OCI-M1 (cell line): ENCODE measurements at regions not wholly inside any gene's neighbourhood (a gene's known extent, or its start where the extent isn't known, plus 50 kb on each side); places are given as distances from the start of the nearest gene placed in this dataset.
"Not testable (repeated sequence)": the region's sequence is repeated elsewhere in the genome, so short reads cannot be mapped to it uniquely, and the experiment has no call there.

Source experiments
- DNase-seq: peaks from one replicate; lab custom pipeline; 2025; lab: John Stamatoyannopoulos, UW

- DNase-seq = no peak
Measured at GRCh38 chr7:153193144-153193595, 433.6 kb downstream of the ACTR3B start.

- no peak for DNase-seq
Measured at GRCh38 chr7:153217032-153217431, 457.5 kb downstream of the ACTR3B start.

DNA sequence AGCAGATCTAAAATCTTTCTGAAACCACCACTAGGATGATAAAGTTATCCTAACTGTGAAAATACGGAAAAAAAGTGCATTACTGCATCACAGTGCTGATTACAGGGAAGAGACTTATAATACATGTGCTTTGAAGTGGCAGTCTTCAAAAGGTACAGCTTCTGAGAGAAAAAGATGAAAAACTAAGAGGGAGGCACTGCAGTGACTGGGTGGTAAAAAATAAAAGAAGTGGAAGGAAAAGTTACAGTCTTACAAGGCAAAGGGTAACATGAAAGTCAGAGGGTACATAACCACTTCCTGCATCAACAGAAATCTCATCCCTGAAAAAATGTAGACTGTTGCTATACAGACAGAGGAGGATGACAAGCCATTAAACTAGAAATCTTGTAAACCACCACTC lies 465.3 kb downstream of the ACTR3B start:
- no peak for DNase-seq

DNA sequence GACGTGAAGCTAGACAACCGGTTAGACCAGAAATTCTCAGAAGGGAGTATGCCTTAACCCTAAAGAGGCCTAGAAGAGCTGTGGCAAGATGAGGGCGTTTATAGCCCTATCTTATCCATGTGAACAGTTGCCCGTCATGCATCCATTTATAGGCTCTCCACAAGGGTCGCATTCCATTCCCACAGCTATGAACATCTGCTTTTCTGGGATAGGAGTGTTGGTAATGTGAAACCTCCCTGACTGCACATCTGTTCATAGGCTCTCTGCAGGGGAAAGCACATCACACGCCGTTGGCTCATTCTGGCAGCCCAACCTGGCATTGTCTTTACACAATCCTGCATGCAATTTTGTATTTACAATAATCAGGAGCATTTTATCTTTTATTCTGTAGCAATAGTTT lies 485.6 kb downstream of the ACTR3B start:
- DNase-seq = not testable (repeated sequence)

- no peak for DNase-seq
Measured at GRCh38 chr7:153245809-153246208, 486.3 kb downstream of the ACTR3B start.

DNA sequence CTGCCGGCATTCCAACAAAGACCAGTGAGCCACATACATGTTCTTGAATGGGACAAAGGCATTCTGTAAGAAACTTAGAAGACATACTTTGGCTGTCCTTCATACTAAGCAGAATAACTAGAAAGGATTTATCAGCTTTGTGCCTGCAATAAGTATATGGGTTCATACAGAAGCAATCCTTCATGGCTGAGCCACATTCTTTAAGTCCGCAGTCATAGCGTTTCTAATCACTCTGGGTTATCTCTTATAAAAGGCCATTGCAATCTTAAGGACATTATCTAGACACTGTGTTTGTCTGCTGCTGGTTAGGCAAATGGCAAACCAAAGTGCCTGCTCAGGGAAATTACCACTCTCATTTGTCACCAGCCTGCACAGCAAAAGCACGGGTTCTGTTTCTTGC lies 488.4 kb downstream of the ACTR3B start:
- DNase-seq = no peak

- DNase-seq = no peak
Measured at GRCh38 chr7:153258686-153259085, 499.1 kb downstream of the ACTR3B start.

- DNase-seq = no peak
Measured at GRCh38 chr7:153276394-153276793, 516.8 kb downstream of the ACTR3B start.

DNA sequence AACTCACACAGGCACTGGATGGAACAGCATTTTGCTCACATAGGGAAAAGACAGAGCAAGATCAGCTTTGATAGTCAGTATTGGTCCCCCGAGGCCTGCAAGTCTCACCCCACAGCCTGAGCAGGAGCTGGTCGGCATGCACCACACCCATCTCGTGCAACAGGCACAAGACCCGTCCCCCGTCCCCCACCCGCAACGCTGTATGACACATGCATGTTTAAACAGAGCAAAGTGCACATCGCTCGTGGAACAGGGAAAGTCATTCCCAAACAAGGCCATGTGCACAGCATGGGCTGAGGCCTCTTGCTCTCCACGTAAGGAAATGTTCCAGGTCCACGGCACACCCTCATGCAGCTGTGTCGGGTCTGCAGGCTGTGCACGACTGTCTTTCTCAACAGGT lies 527.2 kb downstream of the ACTR3B start:
- no peak for DNase-seq

DNA sequence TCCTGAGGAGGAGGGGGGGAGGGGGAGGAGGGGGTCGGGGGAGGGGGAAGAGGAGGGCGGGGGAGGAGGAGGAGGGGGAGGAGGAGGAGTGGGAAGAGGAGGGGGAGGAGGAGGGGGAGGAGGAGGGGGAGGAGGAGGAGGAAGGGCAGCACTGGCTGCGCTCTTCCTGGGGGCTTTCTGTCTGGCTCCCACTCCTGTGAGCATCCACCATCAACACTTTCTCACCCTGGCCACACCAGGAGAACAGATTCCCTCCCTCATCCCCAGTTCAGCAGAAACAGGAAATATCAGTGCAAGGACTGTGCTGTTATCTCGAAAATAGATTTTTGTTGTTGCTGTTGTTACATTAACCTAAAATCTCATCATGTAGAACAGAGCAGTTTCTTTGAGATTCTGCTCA lies 530.5 kb downstream of the ACTR3B start:
- no peak for DNase-seq

- DNase-seq = no peak
Measured at GRCh38 chr7:153297141-153297540, 537.6 kb downstream of the ACTR3B start.

DNA sequence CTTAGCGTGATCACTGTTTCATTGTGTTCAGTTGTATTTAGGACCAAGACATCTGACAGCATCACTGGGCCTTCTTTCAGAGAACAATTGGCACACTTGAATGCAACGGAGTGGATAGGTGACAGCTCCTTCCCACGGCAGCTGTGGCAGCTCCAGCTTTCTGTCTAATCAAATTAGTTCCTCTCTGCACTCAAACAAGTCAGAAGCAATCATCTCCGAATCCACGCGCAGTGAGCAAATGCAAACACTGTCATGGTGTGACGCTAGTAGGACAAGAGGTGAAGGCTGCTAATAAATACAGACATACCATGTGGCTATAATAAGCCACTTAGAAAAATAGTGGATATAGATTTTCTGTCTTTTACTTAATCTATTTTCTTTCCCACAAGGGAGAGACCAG lies 542.4 kb downstream of the ACTR3B start:
- DNase-seq = no peak

- DNase-seq = no peak
Measured at GRCh38 chr7:153320005-153320404, 560.5 kb downstream of the ACTR3B start.

- DNase-seq = no peak
Measured at GRCh38 chr7:153320681-153321080, 561.1 kb downstream of the ACTR3B start.

- no peak for DNase-seq
Measured at GRCh38 chr7:153322991-153323390, 563.4 kb downstream of the ACTR3B start.

DNA sequence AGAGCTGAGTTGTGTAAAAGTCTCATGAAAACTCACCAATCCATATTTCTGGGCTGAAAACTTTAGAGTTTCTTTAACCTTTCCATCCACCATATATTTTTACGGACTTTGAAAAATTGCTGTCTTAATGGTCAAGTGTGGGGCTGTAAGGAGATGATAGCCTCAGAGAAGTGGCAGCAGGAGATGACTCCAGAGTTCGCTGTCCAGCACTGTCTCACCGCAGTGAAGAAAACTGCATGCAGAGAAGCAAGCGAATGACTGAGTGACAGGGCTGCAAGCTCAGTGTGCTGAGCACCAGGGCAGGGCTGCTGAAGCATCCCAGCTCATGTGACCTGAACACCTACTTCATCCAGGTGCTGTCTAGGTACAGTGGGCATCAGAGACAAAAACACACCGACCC lies 564.5 kb downstream of the ACTR3B start:
- no peak for DNase-seq

DNA sequence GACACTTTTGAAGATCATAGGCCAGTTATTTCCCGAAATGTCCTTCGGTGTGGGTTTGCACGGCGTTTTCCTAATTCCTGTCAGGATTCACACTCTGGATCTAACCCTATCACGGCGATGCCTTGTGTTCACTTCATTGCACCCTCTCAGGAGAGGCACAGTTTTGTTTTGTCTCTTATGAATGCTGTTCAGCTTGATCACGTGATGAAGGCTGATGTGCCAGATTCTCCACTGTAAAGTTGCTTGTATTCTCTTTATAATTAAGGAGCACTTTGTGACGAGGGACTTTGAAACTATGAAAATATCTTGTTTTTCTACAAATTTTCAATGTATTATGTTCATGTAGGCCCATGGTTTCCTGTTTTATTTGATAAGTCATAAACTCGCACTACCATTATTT lies 568.1 kb downstream of the ACTR3B start:
- no peak for DNase-seq

DNA sequence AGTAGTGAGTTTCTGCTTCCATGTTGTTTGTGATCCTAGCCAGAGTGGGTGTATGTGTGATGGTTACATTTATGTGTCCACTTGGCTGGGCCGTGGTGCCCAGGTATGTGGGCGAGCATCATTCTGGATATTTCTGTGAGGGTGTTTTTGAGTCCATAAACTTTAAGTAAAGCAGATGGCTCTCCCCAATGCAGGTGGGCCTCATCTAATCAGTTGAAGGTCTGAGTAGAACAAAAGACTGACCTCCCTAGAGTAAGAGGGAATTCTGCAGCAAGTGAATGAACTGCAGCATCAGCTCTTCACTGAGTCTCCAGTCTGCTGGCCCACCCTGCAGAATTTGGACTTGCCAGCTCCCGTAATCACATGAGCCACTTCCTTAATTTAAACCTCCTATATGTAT lies 571.9 kb downstream of the ACTR3B start:
- DNase-seq = no peak

DNA sequence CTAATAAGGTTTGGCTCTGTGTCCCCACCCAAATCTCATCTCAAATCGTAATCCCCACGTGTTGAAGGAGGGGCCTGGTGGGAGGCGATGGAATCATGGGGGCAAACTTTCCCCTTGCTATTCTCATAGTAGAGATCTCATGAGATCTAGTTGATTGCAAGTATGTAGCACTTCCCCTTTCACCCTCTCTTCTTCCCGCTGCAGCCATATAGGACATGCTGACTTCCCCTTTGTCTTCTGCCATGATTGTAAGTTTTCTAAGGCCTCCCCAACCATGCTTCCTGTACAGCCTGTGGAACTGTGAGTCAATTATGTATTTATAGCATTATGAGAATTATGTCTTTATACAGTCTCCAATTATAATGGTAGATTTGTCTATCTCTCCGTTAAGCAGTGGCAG lies 594.5 kb downstream of the ACTR3B start:
- no peak for DNase-seq

GRCh38 chr7:153370092-153370491 lies 610.5 kb downstream of the ACTR3B start:
- no peak for DNase-seq

DNA sequence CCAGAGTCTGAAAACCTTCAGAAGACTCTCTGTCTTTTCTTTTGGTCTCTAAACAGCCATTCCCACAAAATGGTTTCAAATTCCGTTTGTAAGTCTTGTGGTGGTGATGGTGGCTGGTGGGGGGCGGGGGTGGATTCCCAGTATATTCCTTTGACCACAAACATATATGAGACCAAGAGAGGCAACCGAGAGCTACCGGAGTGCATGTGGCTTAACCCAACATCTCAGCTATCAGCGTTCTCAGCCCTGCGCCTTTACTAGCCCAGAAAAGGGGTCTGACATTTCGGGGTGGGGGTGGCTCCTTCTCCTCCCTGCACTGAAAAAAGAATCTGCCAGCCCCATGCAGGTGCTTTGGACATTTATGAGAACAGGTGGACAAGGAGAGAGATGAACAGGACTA lies 621.1 kb downstream of the ACTR3B start:
- DNase-seq = no peak

- peak; percentile 32 for DNase-seq
Measured at GRCh38 chr7:153381275-153382040, 621.9 kb downstream of the ACTR3B start.

DNA sequence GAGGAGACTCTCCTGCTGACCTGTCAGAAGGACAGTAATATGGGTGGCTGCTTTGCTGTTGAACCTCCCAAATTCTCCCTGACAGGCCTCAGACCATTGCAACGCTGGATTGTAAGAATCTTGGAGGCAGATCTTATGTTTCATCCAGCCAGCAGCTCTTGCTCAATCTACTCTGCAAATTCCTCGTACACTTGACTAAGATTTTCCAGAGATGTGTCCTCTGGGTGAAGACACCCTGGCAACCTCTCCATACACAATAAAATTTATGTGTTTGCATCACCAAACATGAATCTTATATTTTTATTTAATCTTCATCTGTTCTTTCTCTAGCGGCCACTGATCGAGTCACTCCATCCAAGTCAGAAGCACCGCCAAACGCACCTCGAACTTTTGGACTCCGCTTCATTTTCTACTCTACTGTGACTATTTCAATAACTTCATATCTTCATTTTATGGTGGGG lies 623.1 kb downstream of the ACTR3B start:
- no peak for DNase-seq

- no peak for DNase-seq
Measured at GRCh38 chr7:153383781-153384180, 624.2 kb downstream of the ACTR3B start.
